ENCODE measurements at regions not wholly inside any gene's neighbourhood (a gene's known extent, or its start where the extent isn't known, plus 50 kb on each side); places are given as distances from the start of the nearest gene placed in this dataset.

DNA sequence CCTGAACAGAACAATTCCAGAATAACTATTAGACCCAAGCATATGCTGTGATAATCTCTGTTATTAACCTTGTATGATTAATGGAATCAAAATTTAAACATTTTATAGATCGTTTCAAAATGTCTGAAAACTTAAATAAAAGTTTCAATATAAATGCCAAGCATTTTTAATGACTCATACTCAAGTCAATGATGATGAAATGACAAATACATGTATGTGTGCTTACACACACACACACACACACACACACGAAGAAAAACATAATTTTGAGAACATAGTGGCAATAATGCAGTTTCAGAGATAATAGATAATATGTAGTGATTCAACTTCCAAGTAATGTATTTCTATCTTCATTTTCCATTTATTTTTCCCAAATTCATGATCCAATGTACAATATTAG lies 384.9 kb upstream of the FOXG1 start:
- TF ChIP-seq, protein P1, sequence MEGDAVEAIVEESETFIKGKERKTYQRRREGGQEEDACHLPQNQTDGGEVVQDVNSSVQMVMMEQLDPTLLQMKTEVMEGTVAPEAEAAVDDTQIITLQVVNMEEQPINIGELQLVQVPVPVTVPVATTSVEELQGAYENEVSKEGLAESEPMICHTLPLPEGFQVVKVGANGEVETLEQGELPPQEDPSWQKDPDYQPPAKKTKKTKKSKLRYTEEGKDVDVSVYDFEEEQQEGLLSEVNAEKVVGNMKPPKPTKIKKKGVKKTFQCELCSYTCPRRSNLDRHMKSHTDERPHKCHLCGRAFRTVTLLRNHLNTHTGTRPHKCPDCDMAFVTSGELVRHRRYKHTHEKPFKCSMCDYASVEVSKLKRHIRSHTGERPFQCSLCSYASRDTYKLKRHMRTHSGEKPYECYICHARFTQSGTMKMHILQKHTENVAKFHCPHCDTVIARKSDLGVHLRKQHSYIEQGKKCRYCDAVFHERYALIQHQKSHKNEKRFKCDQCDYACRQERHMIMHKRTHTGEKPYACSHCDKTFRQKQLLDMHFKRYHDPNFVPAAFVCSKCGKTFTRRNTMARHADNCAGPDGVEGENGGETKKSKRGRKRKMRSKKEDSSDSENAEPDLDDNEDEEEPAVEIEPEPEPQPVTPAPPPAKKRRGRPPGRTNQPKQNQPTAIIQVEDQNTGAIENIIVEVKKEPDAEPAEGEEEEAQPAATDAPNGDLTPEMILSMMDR (IDR thresholded peaks at IDR 0.05), result no peak
- TF ChIP-seq EP300 (IDR thresholded peaks at IDR 0.05; ENCODE audit: low read depth), result no peak
- no peak for TF ChIP-seq POLR2A (IDR thresholded peaks at IDR 0.05)
- no peak for TF ChIP-seq POLR2AphosphoS5 (IDR thresholded peaks at IDR 0.05)
